RWPE2 (cell line): ENCODE measurements at regions not wholly inside any gene's neighbourhood (a gene's known extent, or its start where the extent isn't known, plus 50 kb on each side); places are given as distances from the start of the nearest gene placed in this dataset.
A peak's percentile ranks its signal among the peaks of the same experiment; 100 is the strongest.

Experiments
- ATAC-seq: fragments of 200-7000 bp; cut with Tn5 transposase; 3 replicates; pipeline ENCODE4 v1.9.1; 2021; ENCODE audit warnings: low read depth
- DNase-seq: peaks from one replicate; pipeline ENCODE4 v3.0.0-alpha.2; 2020; ENCODE audit warnings: low spot score
- H3K27ac ChIP-seq: fragments of 450-650 bp; 2 replicates; pipeline ENCODE4 v1.5.1; 2017; ENCODE audit warnings: mild to moderate bottlenecking; ENCODE audit not compliant: poor library complexity, severe bottlenecking
- H3K27me3 ChIP-seq: fragments of 250-450 bp; sonication (Bioruptor Pico); 2 replicates; pipeline ENCODE4 v1.5.1; 2021; ENCODE audit warnings: mild to moderate bottlenecking, moderate library complexity; ENCODE audit not compliant: insufficient read depth, poor library complexity, severe bottlenecking
- H3K36me3 ChIP-seq: fragments of 250-450 bp; sonication (Bioruptor Pico); 2 replicates; pipeline ENCODE4 v1.5.1; 2020; ENCODE audit warnings: low read depth, mild to moderate bottlenecking, moderate library complexity
- H3K4me1 ChIP-seq: fragments of 250-450 bp; sonication (Bioruptor Pico); 2 replicates; pipeline ENCODE4 v1.5.1; 2021; ENCODE audit warnings: mild to moderate bottlenecking, moderate library complexity; ENCODE audit not compliant: insufficient read depth, poor library complexity, severe bottlenecking
- H3K4me3 ChIP-seq: fragments of 250-450 bp; sonication (Bioruptor Pico); 2 replicates; pipeline ENCODE4 v1.5.1; 2021; ENCODE audit warnings: mild to moderate bottlenecking, moderate library complexity; ENCODE audit not compliant: severe bottlenecking
- H3K9me3 ChIP-seq: fragments of 250-450 bp; sonication (Bioruptor Pico); 2 replicates; pipeline ENCODE4 v1.5.1; 2021; ENCODE audit warnings: mild to moderate bottlenecking, moderate library complexity; ENCODE audit not compliant: severe bottlenecking
- CTCF ChIP-seq: fragments of 450-650 bp; IDR thresholded peaks from one replicate; pipeline ENCODE4 v1.5.1; 2017; ENCODE audit warnings: mild to moderate bottlenecking, moderate library complexity; ENCODE audit not compliant: poor library complexity, severe bottlenecking

GRCh38 chr3:176769547-176770190 is 427.6 kb downstream of the TBL1XR1 start:
- no peaks in the 10 kb centered on the region for H3K27me3 ChIP-seq
- no peaks in the 10 kb centered on the region for H3K36me3 ChIP-seq
- H3K27ac ChIP-seq = no peak overlapping the region
- no peaks in the 10 kb centered on the region for H3K9me3 ChIP-seq
- DNase-seq (no peak), ATAC-seq (no peak)
- H3K4me1 ChIP-seq = no peaks in the 10 kb centered on the region
- H3K4me3 ChIP-seq = no peak overlapping the region
- no peak for TF ChIP-seq CTCF

GRCh38 chr3:176767385-176767784 is 429.9 kb downstream of the TBL1XR1 start:
- TF ChIP-seq CTCF = no peak
- Histone ChIP-seq H3K27ac (no peak overlapping the region), H3K27me3 (no peaks in the 10 kb centered on the region), H3K9me3 (no peaks in the 10 kb centered on the region), H3K4me3 (no peak overlapping the region), H3K36me3 (no peaks in the 10 kb centered on the region), H3K4me1 (no peaks in the 10 kb centered on the region)
- ATAC-seq = peak; percentile 89
- no peak for DNase-seq

- Histone ChIP-seq H3K27me3 (no peaks in the 10 kb centered on the region), H3K27ac (no peak overlapping the region), H3K4me1 (no peaks in the 10 kb centered on the region), H3K9me3 (no peaks in the 10 kb centered on the region), H3K4me3 (no peak overlapping the region), H3K36me3 (no peaks in the 10 kb centered on the region)
- no peak for TF ChIP-seq CTCF
- DNase-seq (no peak), ATAC-seq (peak; percentile 48; the same call in 1 of the 3 replicates)
These were observed 430.4 kb downstream of the TBL1XR1 start for GRCh38 chr3:176766862-176767261.

GRCh38 chr3:176765382-176765900 is 431.8 kb downstream of the TBL1XR1 start:
- no peaks in the 10 kb centered on the region for H3K27me3 ChIP-seq
- ATAC-seq (no peak), DNase-seq (no peak)
- no peaks in the 10 kb centered on the region for H3K9me3 ChIP-seq
- no peaks in the 10 kb centered on the region for H3K36me3 ChIP-seq
- H3K27ac ChIP-seq = no peak overlapping the region
- H3K4me3 ChIP-seq = no peak overlapping the region
- no peaks in the 10 kb centered on the region for H3K4me1 ChIP-seq
- TF ChIP-seq CTCF = no peak

- TF ChIP-seq CTCF = no peak
- Histone ChIP-seq H3K36me3 (no peaks in the 10 kb centered on the region), H3K27me3 (peaks cover 3% of the 10 kb centered on the region), H3K4me3 (no peak overlapping the region), H3K9me3 (no peaks in the 10 kb centered on the region), H3K27ac (no peak overlapping the region), H3K4me1 (no peaks in the 10 kb centered on the region)
- no peak for ATAC-seq
- no peak for DNase-seq
These were observed 437.3 kb downstream of the TBL1XR1 start for GRCh38 chr3:176759815-176760506.
